GM23338 (cell line): ENCODE measurements at regions not wholly inside any gene's neighbourhood (a gene's known extent, or its start where the extent isn't known, plus 50 kb on each side); places are given as distances from the start of the nearest gene placed in this dataset.

Source experiments
- ATAC-seq: fragments of 200-7000 bp; cut with Tn5 transposase; 3 replicates; pipeline ENCODE4 v1.9.1; 2020
- DNase-seq: peaks from one replicate; pipeline ENCODE4 v3.0.0-alpha.2; 2015; ENCODE audit warnings: low spot score
- H2AFZ ChIP-seq: fragments of 200-600 bp; sonication (generic); 2 replicates; pipeline ENCODE4 v1.8.0; 2016; ENCODE audit warnings: antibody characterized with exemption, mild to moderate bottlenecking, moderate library complexity
- H3F3A ChIP-seq: fragments of 200-600 bp; sonication (generic); replicated peaks from 2 replicates; pipeline ENCODE4 v1.8.0; 2017; ENCODE audit warnings: antibody characterized with exemption, mixed run types, low read depth
- H3K27ac ChIP-seq: fragments of 200-600 bp; sonication (generic); 2 replicates; pipeline ENCODE4 v1.6.1; 2016; ENCODE audit warnings: low read depth
- H3K27me3 ChIP-seq: fragments of 200-600 bp; sonication (generic); 2 replicates; pipeline ENCODE4 v1.8.0; 2016; ENCODE audit warnings: mild to moderate bottlenecking, mixed run types, moderate library complexity; ENCODE audit not compliant: insufficient read depth
- H3K36me3 ChIP-seq: fragments of 200-600 bp; sonication (generic); 2 replicates; pipeline ENCODE4 v1.8.0; 2016; ENCODE audit warnings: mild to moderate bottlenecking; ENCODE audit not compliant: insufficient read depth
- H3K4me1 ChIP-seq: fragments of 200-600 bp; sonication (generic); 2 replicates; pipeline ENCODE4 v1.8.0; 2016; ENCODE audit warnings: mild to moderate bottlenecking, moderate library complexity; ENCODE audit not compliant: insufficient read depth
- H3K4me2 ChIP-seq: fragments of 200-600 bp; sonication (generic); 2 replicates; pipeline ENCODE4 v1.7.1; 2017; ENCODE audit warnings: mixed run types
- H3K4me3 ChIP-seq: fragments of 200-600 bp; sonication (generic); 2 replicates; pipeline ENCODE4 v1.6.1; 2016; ENCODE audit warnings: mixed run types
- H3K79me2 ChIP-seq: fragments of 200-600 bp; sonication (generic); replicated peaks from 2 replicates; pipeline ENCODE4 v1.8.0; 2017; ENCODE audit warnings: mild to moderate bottlenecking; ENCODE audit not compliant: insufficient read depth
- H3K9me2 ChIP-seq: fragments of 200-600 bp; sonication (generic); 2 replicates; pipeline ENCODE4 v1.8.0; 2017; ENCODE audit not compliant: insufficient read depth
- H4K20me1 ChIP-seq: fragments of 200-600 bp; sonication (generic); replicated peaks from 2 replicates; pipeline ENCODE4 v1.8.0; 2017; ENCODE audit warnings: mild to moderate bottlenecking; ENCODE audit not compliant: insufficient read depth
- H3K27ac Mint-ChIP-seq: 2 replicates; pipeline ENCODE4 v1.8.0; 2020; ENCODE audit warnings: inconsistent platforms, mild to moderate bottlenecking, moderate library complexity, mixed read lengths
- H3K27me3 Mint-ChIP-seq: 3 replicates; pipeline ENCODE4 v1.8.0; 2022; ENCODE audit warnings: low read depth, mild to moderate bottlenecking, moderate library complexity, mixed read lengths, inconsistent platforms; ENCODE audit not compliant: insufficient read depth, poor library complexity
- H3K36me3 Mint-ChIP-seq: 3 replicates; pipeline ENCODE4 v1.8.0; 2021; ENCODE audit warnings: low read depth, mild to moderate bottlenecking, inconsistent platforms, moderate library complexity, mixed read lengths
- H3K4me1 Mint-ChIP-seq: 3 replicates; pipeline ENCODE4 v1.8.0; 2020; ENCODE audit warnings: mild to moderate bottlenecking, inconsistent platforms, mixed read lengths
- H3K4me3 Mint-ChIP-seq: 3 replicates; pipeline ENCODE4 v1.8.0; 2021; ENCODE audit warnings: moderate library complexity, mild to moderate bottlenecking, inconsistent platforms, mixed read lengths
- H3K9me3 Mint-ChIP-seq: 3 replicates; pipeline ENCODE4 v1.8.0; 2020; ENCODE audit warnings: moderate library complexity, mild to moderate bottlenecking, inconsistent platforms, mixed read lengths
- CREB1 ChIP-seq: fragments of 250-450 bp; sonication (Bioruptor Pico); IDR thresholded peaks from 2 replicates; pipeline ENCODE4 v1.5.0; 2020; ENCODE audit warnings: low read depth, mild to moderate bottlenecking, moderate library complexity
- CTCF ChIP-seq, 2 experiments: fragments of 200-600 bp in 1 of 2; sonication (generic) in 1 of 2; conservative IDR thresholded peaks; 2 replicates each; pipeline versions ENCODE4 v1.5.1 to v1.6.1; 2016 to 2017; ENCODE audit warnings: antibody characterized with exemption in 2 of 2, low read depth in 2 of 2, mild to moderate bottlenecking in 2 of 2, moderate library complexity in 1 of 2
- ETS1 ChIP-seq: IDR thresholded peaks from 2 replicates; pipeline ENCODE4 v1.6.1; 2016; ENCODE audit warnings: antibody characterized with exemption
- EZH2 ChIP-seq: fragments of 200-600 bp; sonication (generic); IDR thresholded peaks from one replicate; pipeline ENCODE4 v1.8.0; 2017; ENCODE audit warnings: antibody characterized with exemption, mild to moderate bottlenecking, low read depth; ENCODE audit not compliant: unreplicated experiment
- EZH2phosphoT487 ChIP-seq: fragments of 200-600 bp; sonication (generic); IDR thresholded peaks from one replicate; pipeline ENCODE4 v1.8.1; 2018; ENCODE audit warnings: antibody characterized with exemption; ENCODE audit not compliant: unreplicated experiment
- JUNB ChIP-seq: IDR thresholded peaks from one replicate; pipeline ENCODE4 v1.6.1; 2016; ENCODE audit warnings: antibody characterized with exemption; ENCODE audit not compliant: unreplicated experiment
- NANOG ChIP-seq: IDR thresholded peaks from 2 replicates; pipeline ENCODE4 v1.6.1; 2016; ENCODE audit warnings: antibody characterized with exemption, borderline replicate concordance
- POLR2AphosphoS5 ChIP-seq: IDR thresholded peaks from 2 replicates; pipeline ENCODE4 v1.6.1; 2016; ENCODE audit warnings: antibody characterized with exemption, low read depth
- REST ChIP-seq: IDR thresholded peaks from one replicate; pipeline ENCODE4 v1.6.1; 2018; ENCODE audit warnings: antibody characterized with exemption; ENCODE audit not compliant: unreplicated experiment
- STAT1 ChIP-seq: IDR thresholded peaks from one replicate; pipeline ENCODE4 v1.6.1; 2016; ENCODE audit warnings: antibody characterized with exemption; ENCODE audit not compliant: unreplicated experiment
- ZNF114 ChIP-seq: fragments of 250-450 bp; sonication (Bioruptor Pico); IDR thresholded peaks from 2 replicates; pipeline ENCODE4 v1.5.0; 2020; ENCODE audit warnings: mild to moderate bottlenecking, moderate library complexity
- ZNF331 ChIP-seq: fragments of 250-450 bp; sonication (Bioruptor Pico); IDR thresholded peaks from 2 replicates; pipeline ENCODE4 v1.5.0; 2020; ENCODE audit warnings: low read depth, mild to moderate bottlenecking, moderate library complexity
- ZNF462 ChIP-seq: fragments of 250-450 bp; sonication (Bioruptor Pico); IDR thresholded peaks from 2 replicates; pipeline ENCODE4 v1.5.0; 2020; ENCODE audit warnings: mild to moderate bottlenecking, moderate library complexity

GRCh38 chr22:22178992-22179391, 65.6 kb upstream of the VPREB1 start:
- Mint-ChIP-seq H3K27ac (no peak overlapping the region), H3K9me3 (no peaks in the 10 kb centered on the region; the same call in 2 of the 3 replicates), H3K36me3 (no peaks in the 10 kb centered on the region), H3K4me3 (no peak overlapping the region), H3K4me1 (no peaks in the 10 kb centered on the region; the same call in 1 of the 3 replicates), H3K27me3 (peaks cover 98% of the 10 kb centered on the region)
- H3K27ac ChIP-seq: no peak overlapping the region
- H4K20me1 ChIP-seq: peaks cover 12% of the 10 kb centered on the region; the same call in 1 of the 2 replicates
- H3K4me1 ChIP-seq: no peaks in the 10 kb centered on the region
- H2AFZ ChIP-seq: no peak overlapping the region
- no peak for DNase-seq
- no peaks in the 10 kb centered on the region for H3K9me2 ChIP-seq
- ATAC-seq: no peak
- no peaks in the 10 kb centered on the region for H3F3A ChIP-seq
- no peak overlapping the region for H3K4me3 ChIP-seq
- no peaks in the 10 kb centered on the region for H3K79me2 ChIP-seq
- no peak for TF ChIP-seq CREB1 (CRISPR knock-in tag)
- TF ChIP-seq ZNF114 (CRISPR knock-in tag): no peak
- TF ChIP-seq REST: no peak
- TF ChIP-seq ZNF462 (CRISPR knock-in tag): no peak
- TF ChIP-seq JUNB: no peak
- no peak for TF ChIP-seq NANOG
- TF ChIP-seq EZH2: no peak
- TF ChIP-seq ZNF331 (CRISPR knock-in tag): no peak
- no peak for TF ChIP-seq CTCF (conservative IDR thresholded peaks at IDR 0.05; ENCODE audit: low read depth in 2 of 2)
- no peak for TF ChIP-seq EZH2phosphoT487
- no peak for TF ChIP-seq POLR2AphosphoS5
- no peak for TF ChIP-seq STAT1
- TF ChIP-seq ETS1: no peak
- H3K27me3 ChIP-seq: peaks cover 98% of the 10 kb centered on the region
- H3K36me3 ChIP-seq: no peaks in the 10 kb centered on the region
- no peak overlapping the region for H3K4me2 ChIP-seq
